ENCODE measurements at regions not wholly inside any gene's neighbourhood (a gene's known extent, or its start where the extent isn't known, plus 50 kb on each side); places are given as distances from the start of the nearest gene placed in this dataset.
"Not testable (repeated sequence)": the region's sequence is repeated elsewhere in the genome, so short reads cannot be mapped to it uniquely, and the experiment has no call there.

DNA sequence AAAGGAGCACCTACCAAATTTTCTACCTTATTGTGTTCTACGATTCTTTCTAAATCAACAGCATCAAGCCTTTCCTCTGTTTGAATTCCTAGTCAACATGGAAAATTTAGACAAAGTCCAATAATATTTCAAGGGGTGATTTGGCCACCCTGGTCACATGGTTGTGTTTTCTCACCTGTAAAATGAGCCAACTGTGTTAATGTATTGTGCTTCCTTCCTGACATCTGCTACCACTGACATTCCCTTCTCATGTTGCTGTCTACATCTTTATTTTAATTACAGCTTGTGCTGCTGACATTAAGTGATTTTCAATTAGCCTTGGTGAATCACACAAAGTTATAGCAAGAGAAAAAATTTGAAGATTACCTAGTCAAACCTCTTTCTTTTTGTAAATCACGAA is 83.0 kb upstream of the NPSR1 start:
- ATAC-seq: no peak
- no peaks in the 10 kb centered on the region for H3K9me3 ChIP-seq (ENCODE audit: control insufficient read depth, low read length, poor library complexity, severe bottlenecking)
- no peaks in the 10 kb centered on the region for H3K27me3 Mint-ChIP-seq
- no peak overlapping the region for H3K27ac Mint-ChIP-seq
- no peaks in the 10 kb centered on the region for H3K4me1 Mint-ChIP-seq
- H3K4me3 Mint-ChIP-seq: no peak overlapping the region
- DNase-seq: no peak
- H3K36me3 Mint-ChIP-seq (ENCODE audit: low read depth): no peaks in the 10 kb centered on the region

DNA sequence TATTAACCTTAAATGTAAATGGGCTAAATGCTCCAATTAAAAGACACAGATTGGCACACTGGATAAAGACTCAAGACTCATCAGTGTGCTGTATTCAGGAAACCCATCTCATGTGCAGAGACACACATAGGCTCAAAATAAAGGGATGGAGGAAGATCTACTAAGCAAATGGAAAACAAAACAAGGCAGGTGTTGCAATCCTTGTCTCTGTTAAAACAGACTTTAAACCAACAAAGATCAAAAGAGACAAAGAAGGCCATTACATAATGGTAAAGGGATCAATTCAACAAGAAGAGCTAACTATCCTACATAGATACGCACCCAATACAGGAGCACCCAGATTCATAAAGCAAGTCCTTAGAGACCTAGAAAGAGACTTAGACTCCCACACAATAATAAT is 80.1 kb upstream of the NPSR1 start:
- H3K36me3 Mint-ChIP-seq (ENCODE audit: low read depth); H3K9me3 ChIP-seq (ENCODE audit: control insufficient read depth, low read length, poor library complexity, severe bottlenecking); H3K4me1 Mint-ChIP-seq; H3K4me3 Mint-ChIP-seq; H3K27ac Mint-ChIP-seq; DNase-seq; H3K27me3 Mint-ChIP-seq; ATAC-seq: not testable (repeated sequence)

DNA sequence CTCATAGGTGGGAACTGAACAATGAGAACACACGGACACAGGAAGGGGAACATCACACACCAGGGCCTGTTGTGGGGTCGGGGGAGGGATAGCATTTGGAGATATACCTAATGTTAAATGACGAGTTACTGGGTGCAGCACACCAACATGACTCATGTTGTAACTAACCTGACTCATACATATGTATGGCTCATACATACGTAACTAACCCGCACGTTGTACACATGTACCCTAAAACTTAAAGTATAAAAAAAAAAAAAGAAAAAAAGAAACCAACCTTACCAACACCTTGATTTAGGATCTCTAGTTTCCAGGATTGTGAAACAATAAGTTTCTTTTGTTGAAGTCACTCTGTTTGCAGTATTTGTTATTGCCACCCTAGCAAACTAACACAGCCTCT is 76.3 kb upstream of the NPSR1 start:
- DNase-seq; ATAC-seq; H3K4me3 Mint-ChIP-seq; H3K36me3 Mint-ChIP-seq (ENCODE audit: low read depth); H3K4me1 Mint-ChIP-seq; H3K9me3 ChIP-seq (ENCODE audit: control insufficient read depth, low read length, poor library complexity, severe bottlenecking); H3K27me3 Mint-ChIP-seq; H3K27ac Mint-ChIP-seq: not testable (repeated sequence)

DNA sequence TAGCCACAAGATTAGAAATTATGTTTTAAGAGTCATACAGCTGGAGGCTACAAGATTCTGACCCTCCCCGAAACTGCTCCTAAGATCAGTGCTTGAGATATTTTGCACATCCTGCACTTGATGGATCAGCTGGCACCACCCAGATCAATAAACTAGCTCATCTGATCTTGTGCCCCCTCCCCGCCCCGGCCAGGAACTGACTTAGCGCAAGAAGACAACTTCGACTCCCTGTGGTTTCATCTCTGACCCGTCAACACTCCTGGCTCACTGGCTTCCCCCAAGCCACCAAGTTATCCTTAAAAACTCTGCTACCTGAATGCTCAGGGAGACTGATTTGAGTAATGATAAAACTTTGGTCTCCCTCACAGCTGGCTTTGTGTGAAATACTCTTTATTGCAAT is 73.5 kb upstream of the NPSR1 start:
- Mint-ChIP-seq H3K27me3 (no peaks in the 10 kb centered on the region), H3K4me3 (no peak overlapping the region), H3K27ac (no peak overlapping the region), H3K4me1 (no peaks in the 10 kb centered on the region), H3K36me3 (ENCODE audit: low read depth) (no peaks in the 10 kb centered on the region)
- no peaks in the 10 kb centered on the region for H3K9me3 ChIP-seq (ENCODE audit: control insufficient read depth, low read length, poor library complexity, severe bottlenecking)
- DNase-seq (no peak), ATAC-seq (no peak)

DNA sequence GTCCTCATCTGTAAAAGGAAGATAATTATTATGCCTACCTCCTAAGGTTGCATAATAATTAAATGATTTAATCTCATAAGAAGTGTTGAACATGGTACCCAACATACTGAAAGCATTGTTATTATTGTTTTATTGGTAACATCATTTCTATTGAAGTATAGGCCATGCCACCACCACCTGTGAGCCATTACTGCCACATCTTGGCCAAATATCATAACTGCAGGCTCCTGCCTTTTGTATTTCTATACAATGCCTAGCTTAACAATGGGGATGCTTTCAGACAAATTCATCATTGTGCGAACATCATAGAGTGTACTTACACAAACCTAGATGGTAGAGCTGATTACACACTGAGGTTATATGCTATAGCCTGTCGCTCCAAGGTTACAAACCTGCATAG is 61.1 kb upstream of the NPSR1 start:
- ATAC-seq: no peak

DNA sequence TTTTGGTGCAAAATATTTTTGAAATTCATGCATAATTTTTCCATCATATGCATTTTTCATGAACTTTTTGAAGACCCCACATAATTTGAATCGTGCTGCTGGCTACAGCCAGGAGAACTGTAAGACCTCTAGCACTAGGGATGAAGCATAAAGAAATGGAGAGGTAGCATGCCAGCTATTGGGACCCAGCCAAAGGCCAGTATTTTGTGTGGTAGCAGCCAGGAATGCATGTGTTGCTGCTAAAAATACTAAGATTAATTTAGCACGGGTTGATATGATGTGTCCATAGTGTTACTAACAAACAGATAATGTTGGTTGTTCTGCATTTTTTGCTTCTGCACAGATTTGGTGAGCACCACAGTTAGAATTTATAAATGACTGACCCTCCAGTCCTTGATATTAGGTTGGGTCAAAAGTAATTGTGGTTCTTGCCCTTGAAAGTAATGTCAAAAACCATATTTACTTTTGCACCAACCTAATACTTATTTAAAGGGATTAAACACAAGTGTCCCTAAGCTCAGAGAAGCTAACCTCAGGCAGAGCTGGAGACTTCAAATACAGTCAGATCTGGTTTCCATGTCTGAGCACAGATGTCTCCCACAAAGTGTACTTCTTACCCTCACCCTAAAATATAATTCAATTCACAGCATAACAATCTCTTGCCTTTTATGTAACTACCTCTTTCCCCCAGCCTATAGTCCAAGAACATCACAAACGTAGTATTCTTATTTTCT is 54.1 kb upstream of the NPSR1 start:
- H3K36me3 Mint-ChIP-seq (ENCODE audit: low read depth): no peaks in the 10 kb centered on the region
- H3K9me3 ChIP-seq (ENCODE audit: control insufficient read depth, low read length, poor library complexity, severe bottlenecking): no peaks in the 10 kb centered on the region
- DNase-seq (no peak), ATAC-seq (no peak)
- H3K27me3 Mint-ChIP-seq: no peaks in the 10 kb centered on the region
- H3K27ac Mint-ChIP-seq: no peak overlapping the region
- H3K4me3 Mint-ChIP-seq: no peak overlapping the region
- H3K4me1 Mint-ChIP-seq: no peaks in the 10 kb centered on the region

More for the DNA sequence above, 61.1 kb upstream of the NPSR1 start:
- H3K27me3 Mint-ChIP-seq: no peaks in the 10 kb centered on the region
- no peaks in the 10 kb centered on the region for H3K36me3 Mint-ChIP-seq (ENCODE audit: low read depth)
- H3K27ac Mint-ChIP-seq: no peak overlapping the region
- no peak overlapping the region for H3K4me3 Mint-ChIP-seq
- no peak for DNase-seq
- H3K4me1 Mint-ChIP-seq: no peaks in the 10 kb centered on the region
- no peaks in the 10 kb centered on the region for H3K9me3 ChIP-seq (ENCODE audit: control insufficient read depth, low read length, poor library complexity, severe bottlenecking)
